ENCODE measurements at regions not wholly inside any gene's neighbourhood (a gene's known extent, or its start where the extent isn't known, plus 50 kb on each side); places are given as distances from the start of the nearest gene placed in this dataset.

- Histone ChIP-seq H2BK5ac (ENCODE audit: low read depth, low read length) (no peak overlapping the region), H3K36me3 (ENCODE audit: control insufficient read depth in 2 of 4, insufficient read depth in 4 of 4, low read length in 3 of 4) (no peaks in the 10 kb centered on the region), H3K23ac (ENCODE audit: insufficient read length) (no peak overlapping the region), H4K91ac (replicated peaks; ENCODE audit: insufficient read length, low read length) (no peak overlapping the region), H3K79me2 (ENCODE audit: control insufficient read depth in 1 of 2, insufficient read depth in 2 of 2, low read length in 2 of 2) (no peaks in the 10 kb centered on the region), H3K4me3 (ENCODE audit: extremely low read depth in 1 of 4, insufficient read depth in 2 of 4, low read depth in 3 of 4, low read length in 4 of 4) (no peak overlapping the region), H3K79me1 (ENCODE audit: low read depth, low read length) (no peaks in the 10 kb centered on the region), H3K9ac (replicated peaks in 1 of 4; ENCODE audit: extremely low read depth in 1 of 4, low read depth in 3 of 4, low read length in 3 of 4) (no peak overlapping the region), H3K4ac (replicated peaks; ENCODE audit: insufficient read length, low read depth, low read length) (no peak overlapping the region), H2BK12ac (ENCODE audit: low read depth, low read length) (no peak overlapping the region), H4K20me1 (replicated peaks in 1 of 2; ENCODE audit: control insufficient read depth in 1 of 2, insufficient read depth in 2 of 2, low read length in 2 of 2) (no peaks in the 10 kb centered on the region), H2BK120ac (replicated peaks; ENCODE audit: low read depth, low read length) (no peak overlapping the region), H3K4me1 (replicated peaks in 1 of 4; ENCODE audit: control insufficient read depth in 3 of 4, insufficient read depth in 4 of 4, low read length in 3 of 4) (no peaks in the 10 kb centered on the region), H2AFZ (ENCODE audit: low read length) (no peak overlapping the region), H3K23me2 (ENCODE audit: low read depth, low read length) (no peaks in the 10 kb centered on the region), H3K18ac (ENCODE audit: extremely low read depth, low read length) (no peak overlapping the region), H3K9me3 (ENCODE audit: insufficient read depth in 2 of 2, low read depth in 1 of 2, low read length in 1 of 2) (no peaks in the 10 kb centered on the region), H2BK15ac (ENCODE audit: low read length) (no peak overlapping the region), H2BK20ac (ENCODE audit: low read length) (no peak overlapping the region), H4K8ac (ENCODE audit: extremely low read depth, insufficient read depth, low read length) (no peak overlapping the region), H3K27ac (ENCODE audit: low read depth, low read length) (no peak overlapping the region), H3K4me2 (ENCODE audit: insufficient read depth in 1 of 2, low read depth in 2 of 2, low read length in 2 of 2) (no peak overlapping the region), H3K27me3 (replicated peaks in 1 of 4; ENCODE audit: control insufficient read depth in 3 of 4, extremely low read depth in 1 of 4, insufficient read depth in 3 of 4, low read length in 3 of 4) (no peaks in the 10 kb centered on the region), H3K14ac (ENCODE audit: insufficient read length) (no peak overlapping the region), H2AK5ac (ENCODE audit: low read depth, low read length) (no peak overlapping the region), H3K56ac (replicated peaks; ENCODE audit: insufficient read length, low read depth, low read length) (no peak overlapping the region), H4K5ac (ENCODE audit: insufficient read length, low read depth, low read length) (no peak overlapping the region)
- WGBS, 2 experiments (ENCODE audit: extremely low coverage in 1 of 2, insufficient coverage in 1 of 2, insufficient read length in 1 of 2, insufficient replicate concordance in 2 of 2, low coverage in 1 of 2, low lambda C conversion rate in 2 of 2, missing lambda C conversion rate in 1 of 2), result 95% methylated on average over 1 of the region's 1 CpG; no CpG with 5 or more reads in 1 of the 2 experiments
- FAIRE-seq (no peak), DNase-seq (ENCODE audit: low read depth in 1 of 2, low spot score in 2 of 2) (no peak)
- POLR2A ChIA-PET (ENCODE audit: partially characterized antibody), result no interaction called here
- no peak for TF ChIP-seq RNF2 (IDR thresholded peaks at IDR 0.05; ENCODE audit: borderline replicate concordance, low read depth, low read length, missing control alignments, poor library complexity, severe bottlenecking)
- no peak for TF ChIP-seq CBX5 (IDR thresholded peaks at IDR 0.05; ENCODE audit: low read depth, low read length)
- TF ChIP-seq RAD21 (IDR thresholded peaks at IDR 0.05 in 1 of 2, conservative IDR thresholded peaks at IDR 0.05 in 1 of 2; ENCODE audit: low read depth in 2 of 2, low read length in 2 of 2), result no peak
- no peak for TF ChIP-seq NRF1 (IDR thresholded peaks at IDR 0.05; ENCODE audit: low read depth, low read length)
- TF ChIP-seq EGR1 (IDR thresholded peaks at IDR 0.05; ENCODE audit: borderline replicate concordance, low read depth, low read length), result no peak
- CTCF ChIA-PET (ENCODE audit: partially characterized antibody), result interaction anchor here (1.4 kb wide), 1 partner anchor 11 kb away, joined by 5 read pairs; no protein-coding TSS in a partner anchor
Observed at GRCh38 chr4:9592010-9592409, 147.8 kb downstream of the DEFB131A start.

Data from H1 (cell line).